WTC11 (cell line): ENCODE measurements at regions not wholly inside any gene's neighbourhood (a gene's known extent, or its start where the extent isn't known, plus 50 kb on each side); places are given as distances from the start of the nearest gene placed in this dataset.

Experiments
- ATF1 ChIP-seq: sonication (generic); formaldehyde crosslinking; IDR thresholded peaks from 2 replicates; pipeline ENCODE4 v1.8.1; 2023; ENCODE audit warnings: mild to moderate bottlenecking, moderate library complexity, missing genetic modification reagents
- CDX4 ChIP-seq: fragments of 250-450 bp; sonication (Bioruptor Pico); IDR thresholded peaks from 2 replicates; pipeline ENCODE4 v1.9.0; 2021; ENCODE audit warnings: moderate library complexity, mild to moderate bottlenecking, inconsistent platforms, borderline replicate concordance
- CTCF ChIP-seq: fragments of 200-600 bp; IDR thresholded peaks from 2 replicates; pipeline ENCODE4 v1.8.0; 2022; ENCODE audit warnings: antibody characterized with exemption
- ESRRA ChIP-seq: sonication (generic); formaldehyde crosslinking; IDR thresholded peaks from 2 replicates; pipeline ENCODE4 v1.8.1; 2022; ENCODE audit warnings: mild to moderate bottlenecking, missing genetic modification reagents, borderline replicate concordance
- ETV6 ChIP-seq: sonication (generic); formaldehyde crosslinking; IDR thresholded peaks from 2 replicates; pipeline ENCODE4 v1.8.1; 2022; ENCODE audit warnings: mild to moderate bottlenecking, missing genetic modification reagents
- FOXP1 ChIP-seq: sonication (generic); formaldehyde crosslinking; IDR thresholded peaks from 2 replicates; pipeline ENCODE4 v1.8.0; 2022; ENCODE audit warnings: missing genetic modification reagents, mild to moderate bottlenecking, moderate library complexity, borderline replicate concordance
- IRF1 ChIP-seq: sonication (generic); formaldehyde crosslinking; IDR thresholded peaks from 2 replicates; pipeline ENCODE4 v1.8.0; 2023; ENCODE audit warnings: missing genetic modification reagents
- NR2C2 ChIP-seq: sonication (generic); formaldehyde crosslinking; IDR thresholded peaks from 2 replicates; pipeline ENCODE4 v1.8.0; 2022; ENCODE audit warnings: mild to moderate bottlenecking, missing genetic modification reagents
- ZBTB21 ChIP-seq: sonication (generic); formaldehyde crosslinking; IDR thresholded peaks from 2 replicates; pipeline ENCODE4 v1.8.1; 2023; ENCODE audit warnings: mild to moderate bottlenecking, missing genetic modification reagents, borderline replicate concordance
- ZNF263 ChIP-seq: sonication (generic); formaldehyde crosslinking; IDR thresholded peaks from 2 replicates; pipeline ENCODE4 v1.8.1; 2022; ENCODE audit warnings: low read depth, mild to moderate bottlenecking, moderate library complexity, missing genetic modification reagents
- ZNF512 ChIP-seq: sonication (generic); formaldehyde crosslinking; IDR thresholded peaks from 2 replicates; pipeline ENCODE4 v1.8.1; 2022; ENCODE audit warnings: missing genetic modification reagents, borderline replicate concordance
- TF ChIP-seq, protein P1 (sequence below): sonication (generic); formaldehyde crosslinking; IDR thresholded peaks from 2 replicates; pipeline ENCODE4 v1.8.1; 2023; ENCODE audit warnings: mild to moderate bottlenecking, missing genetic modification reagents, moderate library complexity
- TF ChIP-seq, protein P2 (sequence below): sonication (generic); formaldehyde crosslinking; IDR thresholded peaks from 2 replicates; pipeline ENCODE4 v1.8.0; 2022; ENCODE audit warnings: missing genetic modification reagents
- TF ChIP-seq, protein P3 (sequence below): sonication (generic); formaldehyde crosslinking; IDR thresholded peaks from 2 replicates; pipeline ENCODE4 v1.8.0; 2022; ENCODE audit warnings: mild to moderate bottlenecking, missing genetic modification reagents

- no peak for TF ChIP-seq CTCF
- TF ChIP-seq, protein P1, sequence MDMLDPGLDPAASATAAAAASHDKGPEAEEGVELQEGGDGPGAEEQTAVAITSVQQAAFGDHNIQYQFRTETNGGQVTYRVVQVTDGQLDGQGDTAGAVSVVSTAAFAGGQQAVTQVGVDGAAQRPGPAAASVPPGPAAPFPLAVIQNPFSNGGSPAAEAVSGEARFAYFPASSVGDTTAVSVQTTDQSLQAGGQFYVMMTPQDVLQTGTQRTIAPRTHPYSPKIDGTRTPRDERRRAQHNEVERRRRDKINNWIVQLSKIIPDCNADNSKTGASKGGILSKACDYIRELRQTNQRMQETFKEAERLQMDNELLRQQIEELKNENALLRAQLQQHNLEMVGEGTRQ, result no peak
- no peak for TF ChIP-seq ZNF263 (CRISPR knock-in tag)
- no peak for TF ChIP-seq ZNF512 (CRISPR knock-in tag)
- no peak for TF ChIP-seq ETV6 (CRISPR knock-in tag)
- TF ChIP-seq CDX4 (CRISPR knock-in tag), result no peak
- TF ChIP-seq ESRRA (CRISPR knock-in tag), result no peak
- TF ChIP-seq, protein P2, sequence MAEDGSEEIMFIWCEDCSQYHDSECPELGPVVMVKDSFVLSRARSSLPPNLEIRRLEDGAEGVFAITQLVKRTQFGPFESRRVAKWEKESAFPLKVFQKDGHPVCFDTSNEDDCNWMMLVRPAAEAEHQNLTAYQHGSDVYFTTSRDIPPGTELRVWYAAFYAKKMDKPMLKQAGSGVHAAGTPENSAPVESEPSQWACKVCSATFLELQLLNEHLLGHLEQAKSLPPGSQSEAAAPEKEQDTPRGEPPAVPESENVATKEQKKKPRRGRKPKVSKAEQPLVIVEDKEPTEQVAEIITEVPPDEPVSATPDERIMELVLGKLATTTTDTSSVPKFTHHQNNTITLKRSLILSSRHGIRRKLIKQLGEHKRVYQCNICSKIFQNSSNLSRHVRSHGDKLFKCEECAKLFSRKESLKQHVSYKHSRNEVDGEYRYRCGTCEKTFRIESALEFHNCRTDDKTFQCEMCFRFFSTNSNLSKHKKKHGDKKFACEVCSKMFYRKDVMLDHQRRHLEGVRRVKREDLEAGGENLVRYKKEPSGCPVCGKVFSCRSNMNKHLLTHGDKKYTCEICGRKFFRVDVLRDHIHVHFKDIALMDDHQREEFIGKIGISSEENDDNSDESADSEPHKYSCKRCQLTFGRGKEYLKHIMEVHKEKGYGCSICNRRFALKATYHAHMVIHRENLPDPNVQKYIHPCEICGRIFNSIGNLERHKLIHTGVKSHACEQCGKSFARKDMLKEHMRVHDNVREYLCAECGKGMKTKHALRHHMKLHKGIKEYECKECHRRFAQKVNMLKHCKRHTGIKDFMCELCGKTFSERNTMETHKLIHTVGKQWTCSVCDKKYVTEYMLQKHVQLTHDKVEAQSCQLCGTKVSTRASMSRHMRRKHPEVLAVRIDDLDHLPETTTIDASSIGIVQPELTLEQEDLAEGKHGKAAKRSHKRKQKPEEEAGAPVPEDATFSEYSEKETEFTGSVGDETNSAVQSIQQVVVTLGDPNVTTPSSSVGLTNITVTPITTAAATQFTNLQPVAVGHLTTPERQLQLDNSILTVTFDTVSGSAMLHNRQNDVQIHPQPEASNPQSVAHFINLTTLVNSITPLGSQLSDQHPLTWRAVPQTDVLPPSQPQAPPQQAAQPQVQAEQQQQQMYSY (CRISPR knock-in tag), result no peak
- TF ChIP-seq IRF1 (CRISPR knock-in tag), result no peak
- no peak for TF ChIP-seq NR2C2 (CRISPR knock-in tag)
- TF ChIP-seq, protein P3, sequence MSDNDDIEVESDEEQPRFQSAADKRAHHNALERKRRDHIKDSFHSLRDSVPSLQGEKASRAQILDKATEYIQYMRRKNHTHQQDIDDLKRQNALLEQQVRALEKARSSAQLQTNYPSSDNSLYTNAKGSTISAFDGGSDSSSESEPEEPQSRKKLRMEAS, result no peak
- no peak for TF ChIP-seq ATF1 (CRISPR knock-in tag)
- no peak for TF ChIP-seq FOXP1 (CRISPR knock-in tag)
- no peak for TF ChIP-seq ZBTB21 (CRISPR knock-in tag)
Observed at GRCh38 chr1:104467590-104467989, 717.9 kb downstream of the AMY1C start.
